MM.1S (cell line): ENCODE measurements at regions not wholly inside any gene's neighbourhood (a gene's known extent, or its start where the extent isn't known, plus 50 kb on each side); places are given as distances from the start of the nearest gene placed in this dataset.

Experiments
- DNase-seq: peaks from one replicate; pipeline ENCODE4 v3.0.0-alpha.2; 2015
- H2AFZ ChIP-seq: fragments of 300-600 bp; sonication (generic); 2 replicates; pipeline ENCODE4 v1.6.0; 2016; ENCODE audit warnings: antibody characterized with exemption, low read length
- H3F3A ChIP-seq: fragments of 300-600 bp; sonication (generic); 2 replicates; pipeline ENCODE4 v1.6.1; 2016; ENCODE audit warnings: mild to moderate bottlenecking, antibody characterized with exemption, low read length, moderate library complexity, mixed read lengths; ENCODE audit not compliant: insufficient read depth
- H3K27ac ChIP-seq: fragments of 300-600 bp; sonication (generic); 2 replicates; pipeline ENCODE4 v1.5.1; 2016; ENCODE audit warnings: mild to moderate bottlenecking, low read length
- H3K27me3 ChIP-seq: fragments of 300-600 bp; sonication (generic); replicated peaks from 2 replicates; pipeline ENCODE4 v1.6.0; 2016; ENCODE audit warnings: low read length; ENCODE audit not compliant: insufficient read depth
- H3K36me3 ChIP-seq: fragments of 300-600 bp; sonication (generic); replicated peaks from 2 replicates; pipeline ENCODE4 v1.6.1; 2016; ENCODE audit warnings: mild to moderate bottlenecking, low read length, mixed read lengths; ENCODE audit not compliant: insufficient read depth
- H3K4me1 ChIP-seq: fragments of 300-600 bp; sonication (generic); 2 replicates; pipeline ENCODE4 v1.6.1; 2016; ENCODE audit warnings: low read length, mixed read lengths
- H3K4me2 ChIP-seq: fragments of 300-600 bp; sonication (generic); 2 replicates; pipeline ENCODE4 v1.6.0; 2016; ENCODE audit warnings: low read depth, low read length
- H3K4me3 ChIP-seq: fragments of 300-600 bp; sonication (generic); 2 replicates; pipeline ENCODE4 v1.5.1; 2016; ENCODE audit warnings: low read length, mixed read lengths
- H3K79me2 ChIP-seq: fragments of 300-600 bp; sonication (generic); 2 replicates; pipeline ENCODE4 v1.6.1; 2016; ENCODE audit warnings: mixed run types, low read length, mixed read lengths
- H3K9ac ChIP-seq: fragments of 300-600 bp; sonication (generic); 2 replicates; pipeline ENCODE4 v1.6.1; 2016; ENCODE audit warnings: low read length, mixed read lengths
- H3K9me2 ChIP-seq: fragments of 300-600 bp; sonication (generic); replicated peaks from 2 replicates; pipeline ENCODE4 v1.6.1; 2016; ENCODE audit warnings: mild to moderate bottlenecking, low read length, mixed read lengths; ENCODE audit not compliant: insufficient read depth
- H3K9me3 ChIP-seq: fragments of 300-600 bp; sonication (generic); replicated peaks from 2 replicates; pipeline ENCODE4 v1.6.1; 2016; ENCODE audit warnings: mild to moderate bottlenecking, low read length, mixed read lengths; ENCODE audit not compliant: insufficient read depth
- H4K20me1 ChIP-seq: fragments of 300-600 bp; sonication (generic); 2 replicates; pipeline ENCODE4 v1.6.1; 2016; ENCODE audit warnings: mild to moderate bottlenecking, low read length, moderate library complexity, mixed read lengths; ENCODE audit not compliant: insufficient read depth
- EZH2 ChIP-seq: fragments of 300-600 bp; sonication (generic); optimal IDR thresholded peaks from 2 replicates; pipeline ENCODE3; 2017; ENCODE audit warnings: low read depth, mild to moderate bottlenecking, antibody characterized with exemption, low read length, mixed read lengths
- EZH2phosphoT487 ChIP-seq: fragments of 300-600 bp; sonication (generic); IDR thresholded peaks from 2 replicates; pipeline ENCODE4 v1.6.1; 2018; ENCODE audit warnings: antibody characterized with exemption, low read length
- TF ChIP-seq, protein P1 (sequence below): fragments of 300-600 bp; sonication (generic); IDR thresholded peaks from 2 replicates; pipeline ENCODE4 v1.5.1; 2016; ENCODE audit warnings: antibody characterized with exemption, low read length, mixed read lengths

DNA sequence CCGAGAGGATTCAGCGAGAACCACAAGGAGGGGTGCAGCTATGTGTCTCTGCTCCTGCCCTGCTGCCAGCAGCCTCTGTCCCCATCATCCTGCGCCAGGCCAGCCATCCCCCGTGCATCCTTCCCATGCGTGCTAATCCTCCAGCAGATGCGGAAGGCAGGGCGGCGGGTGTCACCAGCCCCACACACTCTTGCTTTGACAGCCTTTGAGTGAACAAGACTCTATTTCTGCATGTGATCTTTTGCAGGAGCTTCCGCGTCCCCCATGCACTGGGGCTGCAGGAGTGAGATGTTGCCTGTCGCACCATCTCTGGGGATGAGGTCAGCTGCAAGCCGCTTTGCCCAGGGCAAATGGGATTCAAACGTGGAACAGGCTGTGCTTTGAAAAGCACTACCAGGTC lies 58.0 kb upstream of the OLFM1 start:
- Histone ChIP-seq H3K27me3 (peaks cover 82% of the 10 kb centered on the region), H3K4me2 (no peak overlapping the region), H3K4me3 (no peak overlapping the region), H3K27ac (no peak overlapping the region), H3K9me3 (no peaks in the 10 kb centered on the region), H3K4me1 (no peaks in the 10 kb centered on the region), H3K9me2 (no peaks in the 10 kb centered on the region), H3F3A (no peaks in the 10 kb centered on the region), H3K9ac (no peak overlapping the region), H2AFZ (no peak overlapping the region), H3K36me3 (no peaks in the 10 kb centered on the region), H4K20me1 (no peaks in the 10 kb centered on the region), H3K79me2 (no peaks in the 10 kb centered on the region)
- no peak for DNase-seq
- TF ChIP-seq EZH2 (no peak), EZH2phosphoT487 (no peak)
- TF ChIP-seq, protein P1, sequence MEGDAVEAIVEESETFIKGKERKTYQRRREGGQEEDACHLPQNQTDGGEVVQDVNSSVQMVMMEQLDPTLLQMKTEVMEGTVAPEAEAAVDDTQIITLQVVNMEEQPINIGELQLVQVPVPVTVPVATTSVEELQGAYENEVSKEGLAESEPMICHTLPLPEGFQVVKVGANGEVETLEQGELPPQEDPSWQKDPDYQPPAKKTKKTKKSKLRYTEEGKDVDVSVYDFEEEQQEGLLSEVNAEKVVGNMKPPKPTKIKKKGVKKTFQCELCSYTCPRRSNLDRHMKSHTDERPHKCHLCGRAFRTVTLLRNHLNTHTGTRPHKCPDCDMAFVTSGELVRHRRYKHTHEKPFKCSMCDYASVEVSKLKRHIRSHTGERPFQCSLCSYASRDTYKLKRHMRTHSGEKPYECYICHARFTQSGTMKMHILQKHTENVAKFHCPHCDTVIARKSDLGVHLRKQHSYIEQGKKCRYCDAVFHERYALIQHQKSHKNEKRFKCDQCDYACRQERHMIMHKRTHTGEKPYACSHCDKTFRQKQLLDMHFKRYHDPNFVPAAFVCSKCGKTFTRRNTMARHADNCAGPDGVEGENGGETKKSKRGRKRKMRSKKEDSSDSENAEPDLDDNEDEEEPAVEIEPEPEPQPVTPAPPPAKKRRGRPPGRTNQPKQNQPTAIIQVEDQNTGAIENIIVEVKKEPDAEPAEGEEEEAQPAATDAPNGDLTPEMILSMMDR: no peak

DNA sequence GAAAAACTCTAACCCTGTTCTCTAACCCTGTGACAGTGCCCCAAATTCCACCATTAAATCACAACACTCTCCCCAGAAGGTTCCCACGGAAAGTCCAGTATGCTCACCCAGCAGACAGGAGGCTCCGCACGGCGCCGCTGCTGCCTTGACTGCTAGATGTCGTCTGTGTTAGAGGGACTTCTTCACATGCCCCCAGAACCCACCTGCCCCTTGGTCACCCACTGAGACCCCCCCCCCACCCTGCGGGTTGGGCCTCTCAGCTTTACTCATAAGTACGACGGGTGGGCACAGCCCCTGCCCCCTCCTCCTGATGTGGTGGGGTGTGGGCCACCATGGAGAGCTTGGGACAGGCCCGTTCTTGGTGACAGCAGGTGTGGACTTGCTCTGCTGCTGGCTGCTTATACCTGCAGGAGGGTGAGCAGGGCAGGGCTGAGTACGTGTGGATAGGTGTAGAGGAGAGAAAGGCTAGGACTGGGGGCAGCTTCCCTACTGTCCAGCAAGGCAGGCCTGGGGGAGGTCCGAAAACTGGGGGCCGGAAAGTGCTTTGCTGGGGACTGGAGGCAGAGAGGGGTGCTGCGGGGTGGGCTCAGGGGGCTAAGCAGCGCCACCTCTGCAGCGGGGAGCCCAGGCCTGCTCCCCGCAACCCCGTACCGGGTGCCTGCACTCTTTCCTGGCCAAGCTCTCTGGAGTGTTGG lies 57.5 kb upstream of the OLFM1 start:
- no peaks in the 10 kb centered on the region for H3F3A ChIP-seq
- no peak overlapping the region for H3K9ac ChIP-seq
- DNase-seq: no peak
- H3K9me3 ChIP-seq: no peaks in the 10 kb centered on the region
- H3K9me2 ChIP-seq: no peaks in the 10 kb centered on the region
- H2AFZ ChIP-seq: no peak overlapping the region
- H3K27me3 ChIP-seq: peaks cover 82% of the 10 kb centered on the region
- H3K4me2 ChIP-seq: no peak overlapping the region
- H3K79me2 ChIP-seq: no peaks in the 10 kb centered on the region
- no peak overlapping the region for H3K27ac ChIP-seq
- H3K36me3 ChIP-seq: no peaks in the 10 kb centered on the region
- no peaks in the 10 kb centered on the region for H3K4me1 ChIP-seq
- TF ChIP-seq EZH2phosphoT487 (no peak), EZH2 (no peak)
- TF ChIP-seq, protein P1: no peak
- no peaks in the 10 kb centered on the region for H4K20me1 ChIP-seq
- H3K4me3 ChIP-seq: no peak overlapping the region

- no peak overlapping the region for H2AFZ ChIP-seq
- H3K9me2 ChIP-seq: no peaks in the 10 kb centered on the region
- TF ChIP-seq, protein P1: no peak
- TF ChIP-seq EZH2phosphoT487: no peak
- no peak for TF ChIP-seq EZH2
- H3K9me3 ChIP-seq: no peaks in the 10 kb centered on the region
- DNase-seq: no peak
- H3K27me3 ChIP-seq: peaks cover 80% of the 10 kb centered on the region
- no peaks in the 10 kb centered on the region for H3K79me2 ChIP-seq
- no peak overlapping the region for H3K4me2 ChIP-seq
- H3K4me1 ChIP-seq: no peaks in the 10 kb centered on the region
- no peak overlapping the region for H3K27ac ChIP-seq
- H3K4me3 ChIP-seq: no peak overlapping the region
- H3F3A ChIP-seq: no peaks in the 10 kb centered on the region
- H4K20me1 ChIP-seq: no peaks in the 10 kb centered on the region
- H3K9ac ChIP-seq: no peak overlapping the region
- H3K36me3 ChIP-seq: no peaks in the 10 kb centered on the region
Measured at GRCh38 chr9:135030566-135031226, 56.8 kb upstream of the OLFM1 start.
